SU-DHL-6 (cell line): ENCODE measurements at regions not wholly inside any gene's neighbourhood (a gene's known extent, or its start where the extent isn't known, plus 50 kb on each side); places are given as distances from the start of the nearest gene placed in this dataset.

Experiments
- H2AFZ ChIP-seq: fragments of 200-600 bp; sonication (generic); 2 replicates; pipeline ENCODE4 v1.6.1; 2014; ENCODE audit warnings: low read depth, mild to moderate bottlenecking, moderate library complexity, mixed read lengths, antibody characterized with exemption, low read length; ENCODE audit not compliant: severe bottlenecking
- H3F3A ChIP-seq: fragments of 200-600 bp; shearing (Covaris generic); 2 replicates; pipeline ENCODE4 v1.6.0; 2016; ENCODE audit warnings: antibody characterized with exemption, mild to moderate bottlenecking; ENCODE audit not compliant: insufficient read depth
- H3K27ac ChIP-seq: fragments of 200-600 bp; sonication (generic); 2 replicates; pipeline ENCODE4 v1.5.1; 2016; ENCODE audit warnings: low read depth, mild to moderate bottlenecking, low read length, moderate library complexity, mixed read lengths
- H3K27me3 ChIP-seq: fragments of 200-600 bp; sonication (generic), shearing (Covaris generic); 2 replicates; pipeline ENCODE4 v1.6.0; 2014; ENCODE audit warnings: mild to moderate bottlenecking, low read length
- H3K36me3 ChIP-seq: fragments of 200-600 bp; sonication (generic); 2 replicates; pipeline ENCODE4 v1.6.1; 2014; ENCODE audit warnings: mild to moderate bottlenecking, low read length, mixed read lengths
- H3K4me2 ChIP-seq: fragments of 300-600, 200-600 bp; shearing (Covaris generic), sonication (generic); 2 replicates; pipeline ENCODE4 v1.6.0; 2014; ENCODE audit warnings: low read length, low read depth, mild to moderate bottlenecking; ENCODE audit not compliant: poor library complexity, severe bottlenecking
- H3K4me3 ChIP-seq: fragments of 200-600 bp; sonication (generic); 2 replicates; pipeline ENCODE4 v1.5.1; 2014; ENCODE audit warnings: antibody characterized with exemption, low read length, mild to moderate bottlenecking, mixed read lengths; ENCODE audit not compliant: insufficient read depth, poor library complexity, severe bottlenecking
- H3K79me2 ChIP-seq: fragments of 200-600 bp; sonication (generic); 2 replicates; pipeline ENCODE4 v1.6.1; 2014; ENCODE audit warnings: mild to moderate bottlenecking, low read length, moderate library complexity; ENCODE audit not compliant: insufficient read depth
- H3K9ac ChIP-seq: fragments of 200-600 bp; sonication (generic); 2 replicates; pipeline ENCODE4 v1.7.0; 2014; ENCODE audit warnings: mild to moderate bottlenecking, low read length
- H3K9me2 ChIP-seq: fragments of 200-600 bp; sonication (generic); replicated peaks from 2 replicates; pipeline ENCODE4 v1.6.1; 2014; ENCODE audit warnings: low read length; ENCODE audit not compliant: insufficient read depth
- H3K9me3 ChIP-seq: fragments of 200-600 bp; sonication (generic); 2 replicates; pipeline ENCODE4 v1.6.1; 2014; ENCODE audit warnings: low read length, mixed read lengths; ENCODE audit not compliant: insufficient read depth
- H4K20me1 ChIP-seq: fragments of 200-600 bp; sonication (generic); 2 replicates; pipeline ENCODE4 v1.6.1; 2014; ENCODE audit warnings: low read depth, mild to moderate bottlenecking, antibody characterized with exemption, low read length, moderate library complexity, mixed read lengths
- CTCF ChIP-seq: fragments of 200-600 bp; sonication (generic); IDR thresholded peaks from one replicate; pipeline ENCODE4 v1.5.1; 2017; ENCODE audit warnings: antibody characterized with exemption, mild to moderate bottlenecking, low read length, moderate library complexity; ENCODE audit not compliant: insufficient read depth, poor library complexity, severe bottlenecking
- EZH2phosphoT487 ChIP-seq: fragments of 200-600 bp; sonication (generic), shearing (Covaris generic); conservative IDR thresholded peaks from 2 replicates; pipeline ENCODE4 v1.6.1; 2018; ENCODE audit warnings: mild to moderate bottlenecking, antibody characterized with exemption, low read length, moderate library complexity, mixed read lengths

DNA sequence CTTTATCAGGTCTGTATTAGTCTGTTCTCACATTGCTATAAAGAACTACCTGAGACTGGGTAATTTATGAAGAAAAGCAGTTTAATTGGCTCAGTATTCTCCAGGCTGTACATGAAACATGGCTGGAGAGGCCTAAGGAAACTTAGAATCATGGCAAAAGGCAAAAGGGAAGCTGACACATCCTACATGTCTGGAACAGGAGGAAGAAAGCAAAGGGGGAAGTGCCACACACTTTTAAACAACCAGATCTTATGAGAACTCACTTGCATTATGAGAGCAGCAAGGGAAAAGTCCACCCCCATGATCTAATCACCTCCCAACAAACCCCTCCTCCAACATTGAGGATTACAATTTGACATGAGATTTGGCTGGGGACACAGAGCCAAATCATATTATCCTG is 132.1 kb downstream of the PCSK1 start:
- H3F3A ChIP-seq: no peaks in the 10 kb centered on the region
- no peaks in the 10 kb centered on the region for H4K20me1 ChIP-seq
- no peaks in the 10 kb centered on the region for H3K9me2 ChIP-seq
- H3K27ac ChIP-seq: no peak overlapping the region
- TF ChIP-seq CTCF: no peak
- TF ChIP-seq EZH2phosphoT487: no peak
- H3K9me3 ChIP-seq: no peaks in the 10 kb centered on the region
- H2AFZ ChIP-seq: no peak overlapping the region
- H3K4me2 ChIP-seq: no peak overlapping the region
- no peaks in the 10 kb centered on the region for H3K36me3 ChIP-seq
- no peaks in the 10 kb centered on the region for H3K27me3 ChIP-seq
- H3K79me2 ChIP-seq: no peaks in the 10 kb centered on the region
- no peak overlapping the region for H3K9ac ChIP-seq
- no peak overlapping the region for H3K4me3 ChIP-seq

DNA sequence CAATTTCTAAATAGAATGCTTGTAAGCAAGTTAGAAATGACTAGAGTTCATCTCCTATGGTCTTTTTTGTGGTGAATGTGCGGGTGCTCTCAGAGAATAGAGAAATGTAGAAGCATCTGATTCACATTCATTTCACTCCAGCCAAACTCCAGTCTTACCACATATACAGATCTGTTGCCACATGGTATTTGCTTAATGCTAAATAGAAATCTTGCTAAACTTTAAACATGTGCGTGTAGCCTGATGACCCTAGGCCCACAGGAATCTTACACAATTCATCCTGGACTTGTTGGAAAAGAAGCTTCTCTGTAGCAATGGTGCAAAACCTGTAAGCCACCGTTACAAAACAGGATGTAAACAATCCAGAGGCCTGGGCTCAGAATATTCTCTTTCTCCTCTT is 135.2 kb downstream of the PCSK1 start:
- Histone ChIP-seq H3K36me3 (no peaks in the 10 kb centered on the region), H3F3A (no peaks in the 10 kb centered on the region), H3K9me3 (no peaks in the 10 kb centered on the region), H4K20me1 (no peaks in the 10 kb centered on the region), H2AFZ (no peak overlapping the region), H3K27me3 (no peaks in the 10 kb centered on the region), H3K9ac (no peak overlapping the region), H3K4me3 (no peak overlapping the region), H3K4me2 (no peak overlapping the region), H3K27ac (no peak overlapping the region), H3K9me2 (no peaks in the 10 kb centered on the region), H3K79me2 (no peaks in the 10 kb centered on the region)
- no peak for TF ChIP-seq EZH2phosphoT487
- TF ChIP-seq CTCF: no peak

GRCh38 chr5:96297290-96297689 is 135.8 kb downstream of the PCSK1 start:
- no peaks in the 10 kb centered on the region for H3F3A ChIP-seq
- no peaks in the 10 kb centered on the region for H3K9me2 ChIP-seq
- H4K20me1 ChIP-seq: no peaks in the 10 kb centered on the region
- H3K27me3 ChIP-seq: no peaks in the 10 kb centered on the region
- H3K4me2 ChIP-seq: no peak overlapping the region
- no peak overlapping the region for H2AFZ ChIP-seq
- TF ChIP-seq EZH2phosphoT487: no peak
- no peak for TF ChIP-seq CTCF
- no peak overlapping the region for H3K4me3 ChIP-seq
- no peak overlapping the region for H3K27ac ChIP-seq
- no peaks in the 10 kb centered on the region for H3K36me3 ChIP-seq
- no peaks in the 10 kb centered on the region for H3K79me2 ChIP-seq
- H3K9ac ChIP-seq: no peak overlapping the region
- H3K9me3 ChIP-seq: no peaks in the 10 kb centered on the region

DNA sequence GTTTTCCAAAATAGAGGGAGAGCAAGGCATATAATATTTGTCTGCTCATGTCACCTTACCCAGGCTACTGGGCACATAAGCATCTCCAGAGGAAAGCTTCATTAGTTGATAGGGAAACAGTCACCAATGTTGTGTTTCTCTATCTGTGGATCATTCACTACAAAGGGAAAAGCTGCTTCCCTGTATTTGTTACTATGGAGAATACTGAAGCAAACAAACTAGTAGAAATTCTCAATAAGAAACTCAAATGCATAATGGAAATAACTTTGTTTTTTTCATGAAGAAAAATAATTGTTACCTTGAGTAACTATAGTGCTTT is 138.2 kb downstream of the PCSK1 start:
- Histone ChIP-seq H3K27ac (no peak overlapping the region), H4K20me1 (no peaks in the 10 kb centered on the region), H3K27me3 (no peaks in the 10 kb centered on the region), H3K9me3 (no peaks in the 10 kb centered on the region), H3K4me3 (no peak overlapping the region), H3K4me2 (no peak overlapping the region), H2AFZ (no peak overlapping the region), H3F3A (no peaks in the 10 kb centered on the region), H3K36me3 (no peaks in the 10 kb centered on the region), H3K9ac (no peak overlapping the region), H3K9me2 (no peaks in the 10 kb centered on the region), H3K79me2 (no peaks in the 10 kb centered on the region)
- no peak for TF ChIP-seq CTCF
